ENCODE measurements at regions not wholly inside any gene's neighbourhood (a gene's known extent, or its start where the extent isn't known, plus 50 kb on each side); places are given as distances from the start of the nearest gene placed in this dataset.
"Not testable (repeated sequence)": the region's sequence is repeated elsewhere in the genome, so short reads cannot be mapped to it uniquely, and the experiment has no call there.

DNA sequence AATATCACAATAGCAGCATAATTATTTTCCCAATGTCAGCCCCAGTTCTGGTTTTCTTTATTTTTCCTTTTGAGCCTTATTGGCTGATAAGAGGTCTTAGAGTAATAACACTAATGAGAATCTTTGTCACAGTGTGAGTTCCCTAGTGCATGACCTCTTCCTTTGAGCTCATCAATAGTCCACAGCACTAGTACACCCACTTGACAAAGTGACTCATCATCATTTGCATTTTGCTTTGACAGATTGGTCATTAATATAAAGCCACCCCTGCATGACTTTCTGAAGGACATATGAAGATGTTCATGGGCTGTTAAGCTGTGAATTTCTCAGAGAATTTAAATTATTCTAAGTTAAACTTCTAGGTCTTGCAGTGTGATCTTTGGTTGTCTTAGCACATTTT is 2251.9 kb downstream of the EPHA3 start:
- TF ChIP-seq, protein P1, sequence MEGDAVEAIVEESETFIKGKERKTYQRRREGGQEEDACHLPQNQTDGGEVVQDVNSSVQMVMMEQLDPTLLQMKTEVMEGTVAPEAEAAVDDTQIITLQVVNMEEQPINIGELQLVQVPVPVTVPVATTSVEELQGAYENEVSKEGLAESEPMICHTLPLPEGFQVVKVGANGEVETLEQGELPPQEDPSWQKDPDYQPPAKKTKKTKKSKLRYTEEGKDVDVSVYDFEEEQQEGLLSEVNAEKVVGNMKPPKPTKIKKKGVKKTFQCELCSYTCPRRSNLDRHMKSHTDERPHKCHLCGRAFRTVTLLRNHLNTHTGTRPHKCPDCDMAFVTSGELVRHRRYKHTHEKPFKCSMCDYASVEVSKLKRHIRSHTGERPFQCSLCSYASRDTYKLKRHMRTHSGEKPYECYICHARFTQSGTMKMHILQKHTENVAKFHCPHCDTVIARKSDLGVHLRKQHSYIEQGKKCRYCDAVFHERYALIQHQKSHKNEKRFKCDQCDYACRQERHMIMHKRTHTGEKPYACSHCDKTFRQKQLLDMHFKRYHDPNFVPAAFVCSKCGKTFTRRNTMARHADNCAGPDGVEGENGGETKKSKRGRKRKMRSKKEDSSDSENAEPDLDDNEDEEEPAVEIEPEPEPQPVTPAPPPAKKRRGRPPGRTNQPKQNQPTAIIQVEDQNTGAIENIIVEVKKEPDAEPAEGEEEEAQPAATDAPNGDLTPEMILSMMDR (IDR thresholded peaks at IDR 0.05), result not testable (repeated sequence)
- not testable (repeated sequence) for TF ChIP-seq POLR2A (IDR thresholded peaks at IDR 0.05)

All from right lobe of liver (tissue), 4 donors.